HepG2 (cell line): ENCODE measurements at regions not wholly inside any gene's neighbourhood (a gene's known extent, or its start where the extent isn't known, plus 50 kb on each side); places are given as distances from the start of the nearest gene placed in this dataset.

Experiments used
- ATAC-seq: fragments of 200-7000 bp; cut with Tn5 transposase; 3 replicates; pipeline ENCODE4 v1.9.1; 2020; ENCODE audit warnings: mild to moderate bottlenecking, moderate library complexity
- BruUV-seq: library from RNA; stranded (reverse); fragments of 400-500 nt; replicated peaks from 2 replicates; lab custom pipeline; 2021; lab: Mats Ljungman, UMichigan
- CTCF ChIA-PET: fragments of 300-600 bp; formaldehyde crosslinking; extraction: SDS; loops from one replicate; lab custom pipeline; 2021; ENCODE audit warnings: low total read pairs, inconsistent platforms, low intra/inter-chr PET ratio; lab: Yijun Ruan, JAX
- POLR2A ChIA-PET: fragments of 350-600 bp; sonication (Branson Sonifier 250); formaldehyde crosslinking; loops from one replicate; lab custom pipeline; 2020; ENCODE audit warnings: antibody characterized with exemption, inconsistent platforms; lab: Yijun Ruan, JAX
- DNase-seq: peaks from one replicate; pipeline ENCODE4 v3.0.0-alpha.2; 2015; ENCODE audit warnings: low spot score
- FAIRE-seq: peaks from 3 replicates; lab custom pipeline; 2011; peaks lifted over from hg19 to GRCh38; lab: Jason Lieb, UNC
- H2AFZ ChIP-seq: one replicate; pipeline ENCODE4 v1.6.1; 2011; ENCODE audit warnings: low read length, inconsistent platforms
- H3K27ac ChIP-seq: fragments of 300-600 bp; 3 replicates; pipeline ENCODE4 v1.8.0; 2011; ENCODE audit warnings: mixed run types, mild to moderate bottlenecking, mixed read lengths, low read length, inconsistent platforms; ENCODE audit not compliant: insufficient read depth; ENCODE audit errors: extremely low read length
- H3K27me3 ChIP-seq, 2 experiments: fragments of 200-600 bp in 1 of 2; 2 replicates in 1 of 2; 3 replicates in 1 of 2; pipeline versions ENCODE4 v1.6.0 to v1.8.0; 2011; ENCODE audit warnings: low read length in 2 of 2, mild to moderate bottlenecking in 2 of 2, moderate library complexity in 2 of 2, inconsistent platforms in 1 of 2; ENCODE audit not compliant: insufficient read depth in 2 of 2, control insufficient read depth in 1 of 2
- H3K36me3 ChIP-seq, 2 experiments: fragments of 200-600 bp in 1 of 2; replicated peaks in 1 of 2; 2 replicates in 1 of 2; 3 replicates in 1 of 2; pipeline versions ENCODE4 v1.5.1 to v1.8.0; 2011; ENCODE audit warnings: low read length in 2 of 2, inconsistent platforms in 1 of 2; ENCODE audit not compliant: insufficient read depth in 2 of 2, control insufficient read depth in 1 of 2
- H3K4me1 ChIP-seq: 2 replicates; pipeline ENCODE4 v1.5.1; 2012; ENCODE audit warnings: low read length, inconsistent platforms; ENCODE audit not compliant: insufficient read depth
- H3K4me2 ChIP-seq: 2 replicates; pipeline ENCODE4 v1.6.0; 2011; ENCODE audit warnings: low read depth, low read length, inconsistent platforms
- H3K4me3 ChIP-seq, 3 experiments: fragments of 200-600 bp in 1 of 3; sonication (generic), shearing (Covaris generic) in 1 of 3; replicated peaks in 1 of 3; 2 replicates each; pipeline ENCODE4 v1.5.1; 2011 to 2016; ENCODE audit warnings: low read length in 3 of 3, inconsistent platforms in 2 of 3, low read depth in 2 of 3, mild to moderate bottlenecking in 2 of 3, control low read depth in 1 of 3, mixed read lengths in 1 of 3; ENCODE audit not compliant: insufficient read depth in 1 of 3
- H3K79me2 ChIP-seq: one replicate; pipeline ENCODE4 v1.6.1; 2011; ENCODE audit warnings: low read length, inconsistent platforms; ENCODE audit not compliant: insufficient read depth
- H3K9ac ChIP-seq: 2 replicates; pipeline ENCODE4 v1.6.0; 2011; ENCODE audit warnings: mild to moderate bottlenecking, low read depth, low read length, inconsistent platforms; ENCODE audit not compliant: insufficient read depth
- H3K9me3 ChIP-seq: 2 replicates; pipeline ENCODE4 v1.5.1; 2012; ENCODE audit warnings: mild to moderate bottlenecking, low read length
- H4K20me1 ChIP-seq: 2 replicates; pipeline ENCODE4 v1.6.0; 2011; ENCODE audit warnings: inconsistent platforms, mild to moderate bottlenecking, low read length, moderate library complexity; ENCODE audit not compliant: insufficient read depth
- ARID4A ChIP-seq: sonication (generic); formaldehyde crosslinking; IDR thresholded peaks from 2 replicates; pipeline ENCODE4 v1.5.0; 2020; ENCODE audit warnings: mild to moderate bottlenecking, missing genetic modification reagents, borderline replicate concordance
- PPARG ChIP-seq: conservative IDR thresholded peaks from 2 replicates; pipeline ENCODE4 v1.6.1; 2016; ENCODE audit warnings: missing biosample characterization, missing genetic modification reagents
- PRDM10 ChIP-seq: sonication (generic); formaldehyde crosslinking; IDR thresholded peaks from 2 replicates; pipeline ENCODE4 v1.4.0; 2020; ENCODE audit warnings: low read depth, missing genetic modification reagents
- RCOR2 ChIP-seq: IDR thresholded peaks from 2 replicates; pipeline ENCODE4 v1.6.1; 2016; ENCODE audit warnings: missing biosample characterization, missing genetic modification reagents
- THAP8 ChIP-seq: sonication (generic); formaldehyde crosslinking; IDR thresholded peaks from 2 replicates; pipeline ENCODE4 v1.5.1; 2020; ENCODE audit warnings: missing genetic modification reagents, mild to moderate bottlenecking, borderline replicate concordance
- USF2 ChIP-seq, 2 experiments: sonication (generic) in 1 of 2; formaldehyde crosslinking in 1 of 2; IDR thresholded peaks; 2 replicates each; pipeline versions ENCODE4 v1.5.1 to v1.6.1; 2011 to 2020; ENCODE audit warnings: borderline replicate concordance in 1 of 2, low read depth in 1 of 2, low read length in 1 of 2, mild to moderate bottlenecking in 1 of 2, missing genetic modification reagents in 1 of 2, moderate library complexity in 1 of 2
- ZC3H13 ChIP-seq: sonication (generic); formaldehyde crosslinking; IDR thresholded peaks from 2 replicates; pipeline ENCODE4 v1.8.1; 2023; ENCODE audit warnings: mild to moderate bottlenecking, missing genetic modification reagents, moderate library complexity
- ZFP36 ChIP-seq: fragments of 150-350 bp; IDR thresholded peaks from 2 replicates; pipeline ENCODE4 v1.6.1; 2018; ENCODE audit warnings: borderline replicate concordance, low read length, low read depth; ENCODE audit not compliant: partially characterized antibody
- ZNF24 ChIP-seq: fragments of 450-650 bp; IDR thresholded peaks from 2 replicates; pipeline ENCODE4 v1.6.1; 2017; ENCODE audit warnings: antibody characterized with exemption, mild to moderate bottlenecking
- ZNF362 ChIP-seq: sonication (generic); formaldehyde crosslinking; IDR thresholded peaks from 2 replicates; pipeline ENCODE4 v1.4.0; 2020; ENCODE audit warnings: missing genetic modification reagents, mild to moderate bottlenecking, borderline replicate concordance
- ZNF432 ChIP-seq: sonication (generic); formaldehyde crosslinking; IDR thresholded peaks from 2 replicates; pipeline ENCODE4 v1.5.0; 2020; ENCODE audit warnings: missing genetic modification reagents, mild to moderate bottlenecking, borderline replicate concordance
- ZNF678 ChIP-seq: sonication (generic); formaldehyde crosslinking; IDR thresholded peaks from 2 replicates; pipeline ENCODE4 v1.4.0; 2020; ENCODE audit warnings: mild to moderate bottlenecking, missing genetic modification reagents
- WGBS: methylation state at CpG from one replicate; pipeline ENCODE4 v1.1.6; 2017; ENCODE audit warnings: low lambda C conversion rate; 5-methylcytosine and 5-hydroxymethylcytosine counted together
- in situ Hi-C: cut with HindIII; loops from 2 replicates; pipeline ENCODE4 v1.10.0; 2017; ENCODE audit warnings: low pct_unique_long_range_greater_than_20kb; ENCODE audit not compliant: extremely low pct_ligation_motif_present
- intact Hi-C: fragments of 100-400 bp; cut with micrococcal nuclease; formaldehyde crosslinking; loops from one replicate; pipeline ENCODE4 v1.10.0; 2022; ENCODE audit not compliant: unreplicated experiment

- FAIRE-seq = no peak
- Histone ChIP-seq H3K4me2 (no peak overlapping the region), H2AFZ (no peak overlapping the region), H3K27me3 (no peaks in the 10 kb centered on the region), H3K9ac (no peak overlapping the region), H3K9me3 (no peaks in the 10 kb centered on the region), H3K4me3 (no peak overlapping the region), H3K36me3 (no peaks in the 10 kb centered on the region), H4K20me1 (no peaks in the 10 kb centered on the region), H3K27ac (no peak overlapping the region), H3K4me1 (no peaks in the 10 kb centered on the region), H3K79me2 (no peaks in the 10 kb centered on the region)
- in situ Hi-C loops = no loop called here
- ChIA-PET POLR2A (no interaction called here), CTCF (no interaction called here)
- WGBS = 14% methylated on average over 3 of the region's 3 CpGs
- no peak for DNase-seq
- intact Hi-C loops = no loop called here
- no TSS peak for BruUV-seq
- ATAC-seq = no peak
- no peak for TF ChIP-seq ZNF362 (CRISPR knock-in tag)
- no peak for TF ChIP-seq PPARG (CRISPR knock-in tag)
- TF ChIP-seq ZNF678 (CRISPR knock-in tag) = no peak
- TF ChIP-seq RCOR2 (CRISPR knock-in tag) = no peak
- TF ChIP-seq ARID4A = no peak
- no peak for TF ChIP-seq ZNF24
- TF ChIP-seq ZFP36 = no peak
- TF ChIP-seq ZC3H13 (CRISPR knock-in tag) = no peak
- no peak for TF ChIP-seq ZNF432
- no peak for TF ChIP-seq USF2 (IDR thresholded peaks at IDR 0.05; ENCODE audit: low read depth, low read length)
- no peak for TF ChIP-seq USF2 (CRISPR knock-in tag; IDR thresholded peaks at IDR 0.05; ENCODE audit: borderline replicate concordance)
- TF ChIP-seq THAP8 (CRISPR knock-in tag) = no peak
- no peak for TF ChIP-seq PRDM10 (CRISPR knock-in tag)
Measured at GRCh38 chr3:104127830-104128229, 1238.9 kb upstream of the ALCAM start.
